Transverse colon (tissue), 4 donors: ENCODE measurements at regions not wholly inside any gene's neighbourhood (a gene's known extent, or its start where the extent isn't known, plus 50 kb on each side); places are given as distances from the start of the nearest gene placed in this dataset.

Experiments
- DNase-seq: peaks from one replicate; pipeline ENCODE4 v3.0.0-alpha.2; 2019
- H3K27ac ChIP-seq, 4 donors: fragments of 200-600 bp; sonication (generic); 2 replicates each; pipeline ENCODE4 v1.5.1; 2016 to 2018; ENCODE audit warnings: inconsistent platforms in 4 of 4
- H3K27me3 ChIP-seq: fragments of 200-600 bp; sonication (generic); 2 replicates; pipeline ENCODE4 v1.5.1; 2017; ENCODE audit warnings: inconsistent platforms
- H3K36me3 ChIP-seq, 4 donors: fragments of 200-600 bp; sonication (generic); 2 replicates each; pipeline ENCODE4 v1.5.1; 2017 to 2019; ENCODE audit warnings: inconsistent platforms in 4 of 4
- H3K4me1 ChIP-seq, 4 donors: fragments of 200-600 bp; sonication (generic); 2 replicates each; pipeline ENCODE4 v1.5.1; 2017 to 2020; ENCODE audit warnings: inconsistent platforms in 4 of 4
- H3K4me3 ChIP-seq, 4 donors: fragments of 200-600 bp; sonication (generic); 1 replicate in 1 of 4; 2 replicates in 3 of 4; pipeline versions ENCODE4 v1.5.1 to v1.6.1; 2017 to 2019; ENCODE audit warnings: inconsistent platforms in 4 of 4
- H3K9me3 ChIP-seq, 2 donors: fragments of 200-600 bp; sonication (generic); 2 replicates each; pipeline ENCODE4 v1.5.1; 2017 to 2019; ENCODE audit warnings: inconsistent platforms in 2 of 2
- EP300 ChIP-seq: sonication (generic); formaldehyde crosslinking; IDR thresholded peaks from one replicate; pipeline ENCODE4 v1.6.1; 2017; ENCODE audit warnings: antibody characterized with exemption, low read depth
- POLR2A ChIP-seq: fragments of 450-650 bp; IDR thresholded peaks from one replicate; pipeline ENCODE4 v1.6.1; 2016; ENCODE audit warnings: antibody characterized with exemption, mild to moderate bottlenecking, moderate library complexity
- POLR2AphosphoS5 ChIP-seq, 3 donors: sonication (generic); formaldehyde crosslinking; IDR thresholded peaks; one replicate each; pipeline ENCODE4 v1.6.1; 2016; ENCODE audit warnings: antibody characterized with exemption in 3 of 3
- WGBS, 2 donors: methylation state at CpG; one replicate each; pipeline ENCODE4 v1.1.5; 2018; ENCODE audit warnings: low coverage in 1 of 2; 5-methylcytosine and 5-hydroxymethylcytosine counted together
- in situ Hi-C, 4 donors: fragments of 200-750 bp; cut with MboI; loops; one replicate each; pipeline versions ENCODE4 v1.15.0 to v1.15.1; 2017; ENCODE audit warnings: low sequenced_read_pairs in 3 of 4, low pct_ligation_motif_present in 1 of 4, low pct_unique_long_range_greater_than_20kb in 1 of 4
- intact Hi-C: fragments of 100-400 bp; cut with DNase I; formaldehyde crosslinking; loops from one replicate; pipeline ENCODE4 v1.15.1; 2023; ENCODE audit warnings: low total_unique reads
- TF ChIP-seq, protein P1 (sequence below), 5 experiments: fragments of 200-600 bp in 3 of 5; fragments of 450-650 bp in 2 of 5; sonication (generic) in 3 of 5; IDR thresholded peaks; 1 replicate in 2 of 5; 2 replicates in 3 of 5; pipeline ENCODE4 v1.5.1; 2016 to 2017; ENCODE audit warnings: antibody characterized with exemption in 5 of 5, inconsistent platforms in 3 of 5, mild to moderate bottlenecking in 2 of 5, moderate library complexity in 1 of 5

DNA sequence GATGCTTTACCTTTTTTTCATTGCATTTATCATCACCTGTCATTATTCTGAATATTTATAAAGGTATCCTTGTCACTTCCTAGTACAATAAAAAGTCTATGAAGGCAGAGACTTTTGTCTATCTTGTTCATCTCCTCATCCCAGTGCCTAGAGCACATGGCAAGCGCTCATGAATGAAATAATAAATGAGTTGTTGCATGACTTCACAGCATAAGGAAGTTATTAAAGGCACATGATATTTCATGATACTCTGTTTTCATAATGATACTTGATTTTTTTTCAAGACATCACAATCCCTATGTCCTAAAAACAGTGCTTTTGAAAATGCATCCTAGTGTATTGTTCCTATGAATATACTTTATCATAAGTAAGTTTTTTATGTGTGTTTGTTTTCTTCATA, 310.6 kb upstream of the RSPO3 start:
- no peaks in the 10 kb centered on the region for H3K27me3 ChIP-seq
- DNase-seq = no peak
- H3K9me3 ChIP-seq = no peaks in the 10 kb centered on the region
- intact Hi-C loops = loop anchor here (10.0 kb wide), 2 partner anchors 57 to 457 kb away; partner anchors contain the start of gene RNF146
- H3K36me3 ChIP-seq = no peaks in the 10 kb centered on the region
- H3K27ac ChIP-seq = no peak overlapping the region
- in situ Hi-C loops = no loop called here
- WGBS, 2 donors = 81 to 92% methylated on average over 1 of the region's 1 CpG
- H3K4me3 ChIP-seq = no peak overlapping the region
- TF ChIP-seq POLR2AphosphoS5 (IDR thresholded peaks at IDR 0.05) (no peak), EP300 (no peak), POLR2A (no peak)
- TF ChIP-seq, protein P1, sequence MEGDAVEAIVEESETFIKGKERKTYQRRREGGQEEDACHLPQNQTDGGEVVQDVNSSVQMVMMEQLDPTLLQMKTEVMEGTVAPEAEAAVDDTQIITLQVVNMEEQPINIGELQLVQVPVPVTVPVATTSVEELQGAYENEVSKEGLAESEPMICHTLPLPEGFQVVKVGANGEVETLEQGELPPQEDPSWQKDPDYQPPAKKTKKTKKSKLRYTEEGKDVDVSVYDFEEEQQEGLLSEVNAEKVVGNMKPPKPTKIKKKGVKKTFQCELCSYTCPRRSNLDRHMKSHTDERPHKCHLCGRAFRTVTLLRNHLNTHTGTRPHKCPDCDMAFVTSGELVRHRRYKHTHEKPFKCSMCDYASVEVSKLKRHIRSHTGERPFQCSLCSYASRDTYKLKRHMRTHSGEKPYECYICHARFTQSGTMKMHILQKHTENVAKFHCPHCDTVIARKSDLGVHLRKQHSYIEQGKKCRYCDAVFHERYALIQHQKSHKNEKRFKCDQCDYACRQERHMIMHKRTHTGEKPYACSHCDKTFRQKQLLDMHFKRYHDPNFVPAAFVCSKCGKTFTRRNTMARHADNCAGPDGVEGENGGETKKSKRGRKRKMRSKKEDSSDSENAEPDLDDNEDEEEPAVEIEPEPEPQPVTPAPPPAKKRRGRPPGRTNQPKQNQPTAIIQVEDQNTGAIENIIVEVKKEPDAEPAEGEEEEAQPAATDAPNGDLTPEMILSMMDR (IDR thresholded peaks at IDR 0.05) = no peak
- peaks cover 0 to 3% (median 0%) of the 10 kb centered on the region in 4 donors for H3K4me1 ChIP-seq

DNA sequence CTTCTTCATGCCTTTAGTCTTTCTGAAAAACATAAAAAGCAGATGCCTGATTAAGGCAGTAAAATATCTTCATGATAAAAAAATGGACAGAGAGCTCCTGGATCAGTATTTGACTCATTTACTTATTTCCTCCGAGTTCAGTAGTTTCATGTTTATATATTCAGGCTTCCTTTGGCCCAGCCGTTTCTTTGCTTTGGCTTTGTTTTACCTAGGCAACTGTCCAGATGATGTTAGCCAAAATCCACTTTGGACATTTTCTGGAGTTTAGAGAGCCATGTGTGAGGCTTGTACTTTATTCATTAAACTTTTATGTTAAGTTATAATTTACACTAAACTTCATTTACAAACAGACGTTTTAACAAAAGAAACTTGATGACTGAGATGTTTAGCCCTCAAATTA, 307.1 kb upstream of the RSPO3 start:
- no peak overlapping the region for H3K4me3 ChIP-seq
- H3K9me3 ChIP-seq = no peaks in the 10 kb centered on the region
- in situ Hi-C loops (no loop called here), intact Hi-C loops (loop anchor here (10.0 kb wide), 1 partner anchor 1743 kb away; no protein-coding TSS in a partner anchor)
- H3K27ac ChIP-seq = no peak overlapping the region
- no peaks in the 10 kb centered on the region for H3K27me3 ChIP-seq
- TF ChIP-seq POLR2A (no peak), POLR2AphosphoS5 (IDR thresholded peaks at IDR 0.05) (no peak)
- TF ChIP-seq, protein P1 (IDR thresholded peaks at IDR 0.05) = no peak
- no peaks in the 10 kb centered on the region for H3K36me3 ChIP-seq
- 20 to 24% methylated on average over 3 of the region's 3 CpGs for WGBS, 2 donors
- peaks cover 0 to 3% (median 0%) of the 10 kb centered on the region in 4 donors for H3K4me1 ChIP-seq
- DNase-seq = no peak

DNA sequence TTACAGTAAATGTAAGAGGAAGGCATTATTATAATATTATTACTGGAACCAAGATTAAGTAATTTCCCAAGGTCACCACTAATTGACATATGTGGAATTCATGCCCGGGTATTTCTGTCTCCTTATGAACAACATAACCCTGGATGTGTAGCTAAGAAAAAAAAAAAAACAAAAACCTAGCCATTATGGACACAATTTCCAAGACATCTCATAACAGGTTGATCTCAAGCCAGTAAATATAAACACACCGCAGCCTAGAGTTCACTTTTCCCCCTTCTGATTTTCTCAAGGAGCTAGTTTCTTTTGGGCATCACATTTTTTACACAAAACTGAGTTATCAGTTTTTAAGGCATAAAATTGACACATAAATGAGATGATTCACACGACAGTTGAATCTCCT, 306.5 kb upstream of the RSPO3 start:
- in situ Hi-C loops = no loop called here
- 55 to 64% methylated on average over 3 of the region's 3 CpGs for WGBS, 2 donors

DNA sequence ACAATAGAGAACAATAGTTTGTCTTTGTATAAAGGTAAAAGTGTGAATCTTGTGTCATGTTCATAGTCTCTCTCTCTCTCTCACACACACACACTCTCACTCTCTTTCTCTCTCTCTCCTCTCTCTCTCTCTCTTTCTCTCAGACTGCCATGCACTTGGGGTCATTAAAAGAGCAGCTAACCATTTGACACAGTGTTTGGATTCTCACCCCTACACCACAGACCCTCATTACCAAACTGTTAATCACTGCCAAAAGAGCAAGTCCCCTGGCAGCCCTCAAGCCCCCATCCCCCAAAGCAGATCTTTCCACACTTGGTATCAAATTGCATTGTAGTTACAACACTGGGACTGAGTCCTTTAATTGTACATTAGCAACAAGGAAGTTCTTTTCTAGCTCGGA, 305.8 kb upstream of the RSPO3 start:
- H3K4me3 ChIP-seq = no peak overlapping the region
- DNase-seq = no peak
- 13 to 26% methylated on average over 1 of the region's 1 CpG for WGBS, 2 donors
- H3K9me3 ChIP-seq = no peaks in the 10 kb centered on the region
- H3K27me3 ChIP-seq = no peaks in the 10 kb centered on the region
- TF ChIP-seq EP300 = no peak
- no peak for TF ChIP-seq POLR2A
- TF ChIP-seq, protein P1 (IDR thresholded peaks at IDR 0.05) = no peak
- in situ Hi-C loops = no loop called here
- H3K27ac ChIP-seq = no peak overlapping the region
- no peaks in the 10 kb centered on the region for H3K36me3 ChIP-seq
- intact Hi-C loops = loop anchor here (10.0 kb wide), 1 partner anchor 1742 kb away; no protein-coding TSS in a partner anchor
- H3K4me1 ChIP-seq = peaks cover 0 to 3% (median 0%) of the 10 kb centered on the region in 4 donors

More for the DNA sequence above, 306.5 kb upstream of the RSPO3 start:
- H3K9me3 ChIP-seq = no peaks in the 10 kb centered on the region
- H3K4me1 ChIP-seq = peaks cover 0 to 3% (median 0%) of the 10 kb centered on the region in 4 donors
- H3K4me3 ChIP-seq = no peak overlapping the region
- no peak overlapping the region for H3K27ac ChIP-seq
- no peaks in the 10 kb centered on the region for H3K36me3 ChIP-seq
- DNase-seq = no peak
- no peak for TF ChIP-seq POLR2A
- TF ChIP-seq EP300 = no peak
- no peak for TF ChIP-seq POLR2AphosphoS5 (IDR thresholded peaks at IDR 0.05)
- TF ChIP-seq, protein P1 (IDR thresholded peaks at IDR 0.05) = no peak
- intact Hi-C loops = loop anchor here (10.0 kb wide), 1 partner anchor 1743 kb away; no protein-coding TSS in a partner anchor
- H3K27me3 ChIP-seq = no peaks in the 10 kb centered on the region
